ENCODE measurements at regions not wholly inside any gene's neighbourhood (a gene's known extent, or its start where the extent isn't known, plus 50 kb on each side); places are given as distances from the start of the nearest gene placed in this dataset.

DNA sequence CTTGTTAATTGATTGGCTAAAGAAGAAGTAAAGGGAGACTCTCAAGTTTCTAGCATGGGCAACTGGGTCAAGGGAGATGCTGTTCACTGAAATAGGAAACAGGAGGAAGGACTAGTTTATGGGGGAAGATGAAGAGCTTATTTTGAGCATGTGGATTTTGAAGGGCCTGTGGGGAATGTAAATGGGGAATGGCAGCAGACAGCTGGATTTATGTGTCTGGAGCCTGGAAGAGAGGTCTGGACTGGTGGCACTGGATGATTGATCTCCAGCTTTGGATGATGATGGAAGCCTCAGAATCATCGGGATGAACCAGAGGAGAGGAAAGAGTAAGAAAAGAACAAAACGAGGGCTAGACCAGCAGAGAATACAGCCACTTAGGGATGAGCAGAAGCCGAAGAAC is 54.9 kb upstream of the ENAH start:
- no peak for DNase-seq (ENCODE audit: low spot score)
- ChIA-PET POLR2A (interaction anchor here (0.8 kb wide), 2 partner anchors 83 to 290 kb away, joined by 3 read pairs; no protein-coding TSS in a partner anchor), CTCF (ENCODE audit: unreplicated experiment) (no interaction called here)
- Histone ChIP-seq H3K36me3 (ENCODE audit: insufficient read depth, low read length) (no peaks in the 10 kb centered on the region), H2AFZ (ENCODE audit: low read length) (no peak overlapping the region), H4K20me1 (ENCODE audit: insufficient read depth, low read length) (no peaks in the 10 kb centered on the region), H3K27ac (ENCODE audit: low read depth, low read length, poor library complexity, severe bottlenecking) (no peak overlapping the region), H3K4me2 (ENCODE audit: low read length) (no peak overlapping the region), H3K4me1 (ENCODE audit: insufficient read depth, low read length, poor library complexity, severe bottlenecking) (no peaks in the 10 kb centered on the region), H3K9me3 (ENCODE audit: low read length) (no peaks in the 10 kb centered on the region), H3K79me2 (ENCODE audit: insufficient read depth, low read depth, low read length) (no peaks in the 10 kb centered on the region), H3K4me3 (ENCODE audit: low read depth, low read length, poor library complexity, severe bottlenecking) (no peak overlapping the region), H3K9me2 (ENCODE audit: insufficient read depth, low read length) (no peaks in the 10 kb centered on the region)
- intact Hi-C loops (cut with micrococcal nuclease; ENCODE audit: unreplicated experiment): no loop called here
- no peak for TF ChIP-seq CTCF (conservative IDR thresholded peaks at IDR 0.05; ENCODE audit: low read length)
- no TSS peak for BruUV-seq (replicated peaks)

DNA sequence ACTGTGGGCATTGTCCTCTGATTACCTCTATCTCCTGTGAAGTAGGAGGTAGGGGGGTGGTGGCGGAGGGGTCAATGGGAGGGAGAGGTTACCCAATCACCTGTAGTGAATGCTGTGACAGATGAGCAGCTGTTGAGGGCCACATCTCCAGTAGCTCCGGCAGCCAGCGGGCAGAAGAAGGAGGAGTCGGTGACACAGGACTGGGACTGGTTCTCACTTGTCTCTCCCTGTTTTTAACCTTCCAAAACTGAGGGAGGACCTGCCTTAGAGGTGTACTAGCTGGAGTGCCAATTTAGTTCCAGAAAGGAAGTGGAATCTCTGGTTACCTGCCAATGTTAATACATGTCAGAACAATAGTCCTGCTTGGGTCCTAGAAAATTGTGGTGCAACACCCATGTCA is 56.2 kb upstream of the ENAH start:
- POLR2A ChIA-PET: interaction anchor here (0.6 to 1.5 kb wide), 2 partner anchors 203 to 241 kb away, joined by 4 to 5 read pairs; no protein-coding TSS in a partner anchor

DNA sequence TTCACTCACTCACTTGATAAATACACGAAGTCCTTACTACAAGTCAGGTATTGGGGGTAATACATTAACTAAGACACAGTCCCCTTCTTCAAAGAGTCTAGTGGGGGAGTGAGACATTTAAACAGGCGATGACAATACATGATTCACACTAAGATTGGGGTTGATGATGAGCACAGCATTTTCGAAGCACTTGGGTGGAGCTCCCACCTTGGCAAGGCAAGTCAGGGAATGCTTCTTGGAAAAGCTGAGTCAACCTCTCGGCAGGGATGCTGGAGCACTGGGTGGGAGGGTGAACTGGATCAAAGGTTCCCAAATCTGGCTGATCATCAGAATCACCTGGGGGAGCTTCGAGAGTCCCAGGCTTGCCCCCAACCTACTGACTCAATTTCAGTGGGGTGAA is 57.9 kb upstream of the ENAH start:
- no peaks in the 10 kb centered on the region for H3K4me1 ChIP-seq (ENCODE audit: insufficient read depth, low read length, poor library complexity, severe bottlenecking)
- H3K36me3 ChIP-seq (ENCODE audit: insufficient read depth, low read length): no peaks in the 10 kb centered on the region
- no peaks in the 10 kb centered on the region for H3K9me3 ChIP-seq (ENCODE audit: low read length)
- ChIA-PET CTCF (ENCODE audit: unreplicated experiment) (no interaction called here), POLR2A (interaction anchor here (0.6 to 1.4 kb wide), 6 partner anchors 11 to 568 kb away, joined by 3 to 6 read pairs (median 4); no protein-coding TSS in a partner anchor)
- intact Hi-C loops (cut with micrococcal nuclease; ENCODE audit: unreplicated experiment): no loop called here
- H4K20me1 ChIP-seq (ENCODE audit: insufficient read depth, low read length): no peaks in the 10 kb centered on the region
- DNase-seq (ENCODE audit: low spot score): no peak
- TF ChIP-seq CTCF (conservative IDR thresholded peaks at IDR 0.05; ENCODE audit: low read length) (no peak), EZH2phosphoT487 (IDR thresholded peaks at IDR 0.05; ENCODE audit: borderline replicate concordance, low read depth, low read length) (no peak)
- no peaks in the 10 kb centered on the region for H3K79me2 ChIP-seq (ENCODE audit: insufficient read depth, low read depth, low read length)
- no peak overlapping the region for H3K4me3 ChIP-seq (ENCODE audit: low read depth, low read length, poor library complexity, severe bottlenecking)
- H3K9me2 ChIP-seq (ENCODE audit: insufficient read depth, low read length): no peaks in the 10 kb centered on the region
- H2AFZ ChIP-seq (ENCODE audit: low read length): no peak overlapping the region
- BruUV-seq (replicated peaks): no TSS peak
- no peak overlapping the region for H3K4me2 ChIP-seq (ENCODE audit: low read length)
- no peak overlapping the region for H3K27ac ChIP-seq (ENCODE audit: low read depth, low read length, poor library complexity, severe bottlenecking)

More for the DNA sequence above, 56.2 kb upstream of the ENAH start:
- Histone ChIP-seq H3K4me3 (ENCODE audit: low read depth, low read length, poor library complexity, severe bottlenecking) (no peak overlapping the region), H3K79me2 (ENCODE audit: insufficient read depth, low read depth, low read length) (no peaks in the 10 kb centered on the region), H3K4me2 (ENCODE audit: low read length) (no peak overlapping the region), H3K36me3 (ENCODE audit: insufficient read depth, low read length) (no peaks in the 10 kb centered on the region), H2AFZ (ENCODE audit: low read length) (no peak overlapping the region), H4K20me1 (ENCODE audit: insufficient read depth, low read length) (no peaks in the 10 kb centered on the region), H3K4me1 (ENCODE audit: insufficient read depth, low read length, poor library complexity, severe bottlenecking) (no peaks in the 10 kb centered on the region), H3K9me2 (ENCODE audit: insufficient read depth, low read length) (no peaks in the 10 kb centered on the region), H3K9me3 (ENCODE audit: low read length) (no peaks in the 10 kb centered on the region), H3K27ac (ENCODE audit: low read depth, low read length, poor library complexity, severe bottlenecking) (no peak overlapping the region)
- no TSS peak for BruUV-seq (replicated peaks)
- DNase-seq (ENCODE audit: low spot score): no peak
- intact Hi-C loops (cut with micrococcal nuclease; ENCODE audit: unreplicated experiment): no loop called here
- CTCF ChIA-PET (ENCODE audit: unreplicated experiment): no interaction called here
- no peak for TF ChIP-seq EZH2phosphoT487 (IDR thresholded peaks at IDR 0.05; ENCODE audit: borderline replicate concordance, low read depth, low read length)
- no peak for TF ChIP-seq CTCF (conservative IDR thresholded peaks at IDR 0.05; ENCODE audit: low read length)
